ENCODE measurements at regions not wholly inside any gene's neighbourhood (a gene's known extent, or its start where the extent isn't known, plus 50 kb on each side); places are given as distances from the start of the nearest gene placed in this dataset.

DNA sequence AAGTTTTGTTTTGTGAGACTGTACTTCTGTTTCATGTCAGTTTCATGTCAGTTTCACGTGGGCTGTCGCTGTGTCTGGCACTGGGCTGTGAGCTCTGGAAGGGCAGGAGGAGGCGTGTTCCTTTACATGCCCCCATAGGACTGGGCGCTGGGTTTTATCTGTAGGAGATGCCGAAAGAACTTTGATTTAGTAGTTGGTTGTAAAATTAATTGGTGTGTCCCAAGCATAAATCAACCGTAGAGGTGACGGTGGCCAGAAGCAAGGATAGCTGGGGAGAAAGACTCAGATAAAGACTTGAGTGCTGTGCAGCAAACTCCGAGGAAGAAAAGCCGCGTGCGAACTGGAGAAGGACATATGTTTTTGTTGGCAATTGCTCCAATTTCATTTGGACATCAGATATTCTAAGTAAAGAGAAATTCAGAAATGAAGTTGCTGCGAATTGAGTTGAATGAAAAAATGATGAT, 182.5 kb downstream of the VRK1 start:
- TF ChIP-seq ZNF350 (tag by site-specific recombination; IDR thresholded peaks at IDR 0.05) (no peak), CTCF (tag by site-specific recombination; IDR thresholded peaks at IDR 0.05) (no peak), KLF1 (tag by site-specific recombination; IDR thresholded peaks at IDR 0.05) (peak; percentile 30; the same call in 1 of the 2 replicates), YY1 (tag by site-specific recombination; IDR thresholded peaks at IDR 0.05) (no peak), ZNF266 (tag by site-specific recombination; IDR thresholded peaks at IDR 0.05; ENCODE audit: low read depth) (no peak), TRIM28 (IDR thresholded peaks at IDR 0.05; ENCODE audit: borderline replicate concordance, low read length) (no peak)
